ENCODE measurements at regions not wholly inside any gene's neighbourhood (a gene's known extent, or its start where the extent isn't known, plus 50 kb on each side); places are given as distances from the start of the nearest gene placed in this dataset.

DNA sequence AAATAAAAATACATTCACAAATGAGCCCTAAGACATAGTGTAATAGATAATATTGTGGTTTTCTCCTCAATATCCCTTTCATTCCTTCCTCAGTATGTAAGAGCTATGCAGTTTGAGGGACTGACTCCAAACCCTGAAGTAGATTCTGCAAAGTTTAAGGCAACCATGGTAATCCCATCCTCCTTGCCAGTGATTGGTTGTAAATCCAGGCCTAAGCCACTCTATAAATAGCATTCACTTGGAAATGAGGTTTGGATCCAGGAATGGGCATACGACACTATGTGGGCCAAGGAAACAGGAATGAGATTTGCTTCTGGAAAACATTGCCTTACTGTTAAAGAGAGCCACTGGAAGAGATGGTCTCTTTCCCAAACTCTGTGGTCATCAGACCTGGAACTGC is 468.7 kb upstream of the SOX5 start:
- TF ChIP-seq, protein P1, sequence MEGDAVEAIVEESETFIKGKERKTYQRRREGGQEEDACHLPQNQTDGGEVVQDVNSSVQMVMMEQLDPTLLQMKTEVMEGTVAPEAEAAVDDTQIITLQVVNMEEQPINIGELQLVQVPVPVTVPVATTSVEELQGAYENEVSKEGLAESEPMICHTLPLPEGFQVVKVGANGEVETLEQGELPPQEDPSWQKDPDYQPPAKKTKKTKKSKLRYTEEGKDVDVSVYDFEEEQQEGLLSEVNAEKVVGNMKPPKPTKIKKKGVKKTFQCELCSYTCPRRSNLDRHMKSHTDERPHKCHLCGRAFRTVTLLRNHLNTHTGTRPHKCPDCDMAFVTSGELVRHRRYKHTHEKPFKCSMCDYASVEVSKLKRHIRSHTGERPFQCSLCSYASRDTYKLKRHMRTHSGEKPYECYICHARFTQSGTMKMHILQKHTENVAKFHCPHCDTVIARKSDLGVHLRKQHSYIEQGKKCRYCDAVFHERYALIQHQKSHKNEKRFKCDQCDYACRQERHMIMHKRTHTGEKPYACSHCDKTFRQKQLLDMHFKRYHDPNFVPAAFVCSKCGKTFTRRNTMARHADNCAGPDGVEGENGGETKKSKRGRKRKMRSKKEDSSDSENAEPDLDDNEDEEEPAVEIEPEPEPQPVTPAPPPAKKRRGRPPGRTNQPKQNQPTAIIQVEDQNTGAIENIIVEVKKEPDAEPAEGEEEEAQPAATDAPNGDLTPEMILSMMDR (IDR thresholded peaks at IDR 0.05) = no peak
- TF ChIP-seq POLR2A (IDR thresholded peaks at IDR 0.05) = no peak
- TF ChIP-seq POLR2AphosphoS5 (IDR thresholded peaks at IDR 0.05) = no peak
- TF ChIP-seq EP300 (IDR thresholded peaks at IDR 0.05) = no peak

Measured in stomach (tissue), 4 donors.